K562 (cell line): ENCODE measurements at regions not wholly inside any gene's neighbourhood (a gene's known extent, or its start where the extent isn't known, plus 50 kb on each side); places are given as distances from the start of the nearest gene placed in this dataset.

Source experiments
- ATAC-seq: fragments of 200-7000 bp; cut with Tn5 transposase; 3 replicates; pipeline ENCODE4 v1.9.1; 2020; ENCODE audit warnings: moderate library complexity
- BruUV-seq: library from RNA; stranded (reverse); fragments of 400-500 nt; replicated peaks from 2 replicates; lab custom pipeline; 2021; lab: Mats Ljungman, UMichigan
- CTCF ChIA-PET: fragments of 300-600 bp; formaldehyde crosslinking; extraction: SDS; loops from one replicate; lab custom pipeline; 2021; ENCODE audit warnings: low intra/inter-chr PET ratio; lab: Yijun Ruan, JAX
- POLR2A ChIA-PET: fragments of 300-600, 350-650 bp; sonication (Branson Sonifier 250); formaldehyde crosslinking; extraction: SDS; loops from one replicate; lab custom pipeline; 2021; ENCODE audit warnings: antibody characterized with exemption, inconsistent platforms; lab: Yijun Ruan, JAX
- DNase-seq, 4 experiments: peaks; one replicate each; pipeline versions ENCODE4 v3.0.0 to v3.0.0-alpha.2; 2011 to 2018; ENCODE audit warnings: low spot score in 3 of 4, mixed read lengths in 3 of 4; ENCODE audit errors: extremely low read depth in 1 of 4
- FAIRE-seq: peaks from 2 replicates; lab custom pipeline; 2011; peaks lifted over from hg19 to GRCh38; lab: Jason Lieb, UNC
- H2AFZ ChIP-seq: 2 replicates; pipeline ENCODE4 v1.6.0; 2011; ENCODE audit warnings: low read depth, low read length, control low read depth, inconsistent platforms
- H3K27ac ChIP-seq: fragments of 200-600 bp; 3 replicates; pipeline ENCODE4 v1.8.0; 2011; ENCODE audit warnings: low read depth, mild to moderate bottlenecking, control low read depth, inconsistent platforms, low read length, moderate library complexity, mixed read lengths; ENCODE audit errors: extremely low read depth
- H3K27me3 ChIP-seq, 2 experiments: fragments of 300-600 bp in 1 of 2; 2 replicates in 1 of 2; 3 replicates in 1 of 2; pipeline versions ENCODE4 v1.6.0 to v1.8.0; 2011; ENCODE audit warnings: inconsistent platforms in 2 of 2, low read length in 2 of 2, mild to moderate bottlenecking in 1 of 2, mixed read lengths in 1 of 2, moderate library complexity in 1 of 2; ENCODE audit not compliant: control insufficient read depth in 2 of 2, insufficient read depth in 2 of 2
- H3K36me3 ChIP-seq: fragments of 300-600 bp; 3 replicates; pipeline ENCODE4 v1.8.0; 2011; ENCODE audit warnings: mild to moderate bottlenecking, low read length, inconsistent platforms; ENCODE audit not compliant: control insufficient read depth, insufficient read depth
- H3K4me1 ChIP-seq, 2 experiments: fragments of 200-600 bp in 1 of 2; replicated peaks in 1 of 2; 2 replicates in 1 of 2; 3 replicates in 1 of 2; pipeline versions ENCODE4 v1.5.1 to v1.8.0; 2011; ENCODE audit warnings: inconsistent platforms in 2 of 2, low read length in 2 of 2, mild to moderate bottlenecking in 1 of 2, mixed read lengths in 1 of 2, moderate library complexity in 1 of 2; ENCODE audit not compliant: control insufficient read depth in 2 of 2, insufficient read depth in 2 of 2
- H3K4me2 ChIP-seq: 2 replicates; pipeline ENCODE4 v1.6.1; 2011; ENCODE audit warnings: low read length, control low read depth, inconsistent platforms, mixed read lengths; ENCODE audit not compliant: insufficient read depth
- H3K4me3 ChIP-seq: fragments of 200-600 bp; sonication (generic), shearing (Covaris generic); 2 replicates; pipeline ENCODE4 v1.5.1; 2016; ENCODE audit warnings: control low read depth, inconsistent platforms
- H3K79me2 ChIP-seq: fragments of 200-600 bp; 3 replicates; pipeline ENCODE4 v1.8.0; 2011; ENCODE audit warnings: low read length, inconsistent platforms; ENCODE audit not compliant: control insufficient read depth, insufficient read depth
- H3K9ac ChIP-seq, 2 experiments: 2 replicates each; pipeline versions ENCODE4 v1.6.0 to v1.6.1; 2011; ENCODE audit warnings: low read depth in 2 of 2, low read length in 2 of 2, control low read depth in 1 of 2, inconsistent platforms in 1 of 2, mild to moderate bottlenecking in 1 of 2, mixed read lengths in 1 of 2; ENCODE audit not compliant: insufficient read depth in 1 of 2
- H3K9me1 ChIP-seq: one replicate; pipeline ENCODE4 v1.6.0; 2011; ENCODE audit warnings: inconsistent platforms, mild to moderate bottlenecking, low read length, moderate library complexity; ENCODE audit not compliant: control insufficient read depth, insufficient read depth
- H3K9me3 ChIP-seq: replicated peaks from 2 replicates; pipeline ENCODE4 v1.5.1; 2011; ENCODE audit warnings: low read depth, low read length, inconsistent platforms; ENCODE audit not compliant: control insufficient read depth, insufficient read depth
- H4K20me1 ChIP-seq: replicated peaks from 2 replicates; pipeline ENCODE4 v1.6.1; 2011; ENCODE audit warnings: low read length, inconsistent platforms, mixed read lengths; ENCODE audit not compliant: control insufficient read depth, insufficient read depth
- BACH1 ChIP-seq: fragments of 200-800 bp; sonication (Bioruptor generic); IDR thresholded peaks from 2 replicates; pipeline ENCODE4 v1.6.1; 2016; ENCODE audit warnings: missing genetic modification characterization, missing compliant biosample characterization
- CBX3 ChIP-seq, 2 experiments: IDR thresholded peaks; 1 replicate in 1 of 2; 2 replicates in 1 of 2; pipeline ENCODE4 v1.6.1; 2012; ENCODE audit warnings: inconsistent platforms in 2 of 2, low read length in 2 of 2, borderline replicate concordance in 1 of 2, control low read depth in 1 of 2
- CREBBP ChIP-seq: IDR thresholded peaks from one replicate; pipeline ENCODE4 v1.6.1; 2012; ENCODE audit warnings: low read depth, mild to moderate bottlenecking, control low read depth, inconsistent platforms, low read length
- EP400 ChIP-seq: fragments of 450-650 bp; IDR thresholded peaks from 2 replicates; pipeline ENCODE4 v1.6.1; 2017; ENCODE audit warnings: antibody characterized with exemption, mild to moderate bottlenecking, moderate library complexity
- KAT7 ChIP-seq: sonication (generic); formaldehyde crosslinking; IDR thresholded peaks from 2 replicates; pipeline ENCODE4 v1.8.0; 2022; ENCODE audit warnings: missing genetic modification reagents, mild to moderate bottlenecking, borderline replicate concordance
- POLR2H ChIP-seq: IDR thresholded peaks from 2 replicates; pipeline ENCODE4 v1.6.1; 2016; ENCODE audit warnings: missing genetic modification characterization, low read depth, mild to moderate bottlenecking, control low read depth, missing compliant biosample characterization, moderate library complexity
- RFX7 ChIP-seq: fragments of 250-450 bp; sonication (Bioruptor Pico); IDR thresholded peaks from 2 replicates; pipeline ENCODE4 v1.5.1; 2021; ENCODE audit warnings: mild to moderate bottlenecking
- RNF2 ChIP-seq: sonication (generic); IDR thresholded peaks from 2 replicates; pipeline ENCODE4 v1.6.1; 2016
- SMARCA4 ChIP-seq: fragments of 450-650 bp; IDR thresholded peaks from 2 replicates; pipeline ENCODE4 v1.6.1; 2016
- TCF7L2 ChIP-seq: fragments of 150-350 bp; IDR thresholded peaks from 2 replicates; pipeline ENCODE4 v1.6.1; 2016; ENCODE audit warnings: low read depth, mild to moderate bottlenecking, low read length, moderate library complexity
- TEAD4 ChIP-seq, 2 experiments: sonication (generic) in 1 of 2; formaldehyde crosslinking in 1 of 2; IDR thresholded peaks; 2 replicates each; pipeline versions ENCODE4 v1.6.1 to v1.8.0; 2012 to 2022; ENCODE audit warnings: borderline replicate concordance in 1 of 2, inconsistent platforms in 1 of 2, low read length in 1 of 2, mild to moderate bottlenecking in 1 of 2, missing genetic modification reagents in 1 of 2
- ZNF143 ChIP-seq: sonication (generic); formaldehyde crosslinking; IDR thresholded peaks from 2 replicates; pipeline ENCODE4 v1.9.0; 2022; ENCODE audit warnings: mild to moderate bottlenecking, missing genetic modification reagents
- WGBS: fragments of 100-300 bp; shearing (Covaris generic); methylation state at CpG from one replicate; pipeline ENCODE4 v1.1.6; 2016; ENCODE audit warnings: low coverage, mixed read lengths; ENCODE audit not compliant: insufficient coverage; ENCODE audit errors: missing lambda C conversion rate; 5-methylcytosine and 5-hydroxymethylcytosine counted together
- in situ Hi-C: fragments of 300-500 bp; cut with MboI; formaldehyde crosslinking; loops from 4 replicates; pipeline ENCODE4 v1.15.0; 2018; ENCODE audit warnings: inconsistent platforms, mixed read lengths
- intact Hi-C: fragments of 100-400 bp; cut with micrococcal nuclease; formaldehyde crosslinking; loops from 2 replicates; pipeline ENCODE4 v1.14.2; 2022
- TF ChIP-seq, protein P1 (sequence below): sonication (generic); formaldehyde crosslinking; IDR thresholded peaks from 2 replicates; pipeline ENCODE4 v1.8.1; 2023; ENCODE audit warnings: mild to moderate bottlenecking, missing genetic modification reagents
- TF ChIP-seq, protein P2 (sequence below): fragments of 250-450 bp; sonication (Bioruptor Pico); IDR thresholded peaks from 2 replicates; pipeline ENCODE4 v1.8.0; 2021; ENCODE audit warnings: borderline replicate concordance, mild to moderate bottlenecking, moderate library complexity; ENCODE audit not compliant: poor library complexity, severe bottlenecking

DNA sequence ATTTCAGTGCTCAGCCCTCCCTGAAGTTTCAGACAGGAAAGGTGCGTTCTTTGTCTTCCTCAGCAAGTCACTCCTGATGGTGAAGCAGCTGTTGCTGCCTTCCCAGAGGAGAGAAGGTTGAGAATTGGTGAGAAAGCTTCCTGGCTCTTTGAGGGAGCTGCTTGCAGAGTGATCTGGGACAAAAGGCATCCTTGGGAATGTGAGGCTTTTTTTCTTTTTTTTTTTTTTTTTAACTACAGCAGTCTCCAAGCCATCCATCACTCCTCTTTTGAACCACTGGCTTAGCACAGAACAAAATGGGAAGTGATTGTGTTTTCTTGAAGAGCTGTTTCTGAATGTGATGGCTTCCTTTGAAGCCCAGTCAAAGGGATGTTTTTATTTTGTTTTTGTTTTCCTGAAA lies 120.4 kb upstream of the LRIG3 start:
- WGBS, result 0% methylated on average over 1 of the region's 1 CpG
- TF ChIP-seq KAT7 (CRISPR knock-in tag), result no peak
- TF ChIP-seq BACH1 (tag), result no peak
- TF ChIP-seq, protein P1, sequence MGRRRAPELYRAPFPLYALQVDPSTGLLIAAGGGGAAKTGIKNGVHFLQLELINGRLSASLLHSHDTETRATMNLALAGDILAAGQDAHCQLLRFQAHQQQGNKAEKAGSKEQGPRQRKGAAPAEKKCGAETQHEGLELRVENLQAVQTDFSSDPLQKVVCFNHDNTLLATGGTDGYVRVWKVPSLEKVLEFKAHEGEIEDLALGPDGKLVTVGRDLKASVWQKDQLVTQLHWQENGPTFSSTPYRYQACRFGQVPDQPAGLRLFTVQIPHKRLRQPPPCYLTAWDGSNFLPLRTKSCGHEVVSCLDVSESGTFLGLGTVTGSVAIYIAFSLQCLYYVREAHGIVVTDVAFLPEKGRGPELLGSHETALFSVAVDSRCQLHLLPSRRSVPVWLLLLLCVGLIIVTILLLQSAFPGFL (CRISPR knock-in tag), result no peak
- TF ChIP-seq ZNF143 (CRISPR knock-in tag), result no peak
- TF ChIP-seq EP400, result no peak
- BruUV-seq, result no TSS peak
- DNase-seq (no peak), FAIRE-seq (no peak), ATAC-seq (no peak)
- in situ Hi-C loops (no loop called here), intact Hi-C loops (no loop called here)
- ChIA-PET POLR2A (no interaction called here), CTCF (no interaction called here)
- Histone ChIP-seq H3K4me1 (no peaks in the 10 kb centered on the region), H3K9ac (no peak overlapping the region), H3K4me3 (no peak overlapping the region), H3K9me3 (no peaks in the 10 kb centered on the region), H3K79me2 (no peaks in the 10 kb centered on the region), H3K36me3 (no peaks in the 10 kb centered on the region), H3K4me2 (no peak overlapping the region), H3K9me1 (no peaks in the 10 kb centered on the region), H4K20me1 (no peaks in the 10 kb centered on the region), H3K27me3 (no peaks in the 10 kb centered on the region), H3K27ac (no peak overlapping the region), H2AFZ (no peak overlapping the region)

DNA sequence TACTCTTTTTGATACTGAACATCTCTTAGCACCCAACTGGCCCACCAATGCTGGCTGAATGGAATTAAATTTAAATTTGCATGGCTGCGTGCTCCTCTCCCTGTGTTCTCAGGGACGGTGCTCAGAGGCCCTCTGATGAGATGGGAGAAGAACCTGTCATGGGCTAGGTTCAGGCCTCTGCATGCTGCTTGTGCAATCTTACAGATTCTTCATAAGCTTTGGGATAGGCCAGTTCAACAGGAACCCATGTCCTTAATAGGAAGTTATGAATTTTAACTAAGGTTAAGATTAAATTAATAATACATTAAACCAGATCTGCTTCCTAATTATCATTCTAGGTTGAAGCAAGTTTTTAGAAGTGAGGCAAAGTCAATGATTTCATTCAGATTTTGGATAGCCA lies 119.7 kb upstream of the LRIG3 start:
- H3K79me2 ChIP-seq, result no peaks in the 10 kb centered on the region
- intact Hi-C loops (no loop called here), in situ Hi-C loops (no loop called here)
- H3K9me1 ChIP-seq, result no peaks in the 10 kb centered on the region
- no peak overlapping the region for H3K27ac ChIP-seq
- no peak overlapping the region for H2AFZ ChIP-seq
- H4K20me1 ChIP-seq, result no peaks in the 10 kb centered on the region
- no peak for FAIRE-seq
- no peak for DNase-seq
- CTCF ChIA-PET, result no interaction called here
- no peak overlapping the region for H3K4me3 ChIP-seq
- H3K36me3 ChIP-seq, result no peaks in the 10 kb centered on the region
- no peak for ATAC-seq
- no peaks in the 10 kb centered on the region for H3K9me3 ChIP-seq
- H3K9ac ChIP-seq, result no peak overlapping the region
- no TSS peak for BruUV-seq
- POLR2A ChIA-PET, result no interaction called here
- 0% methylated on average over 2 of the region's 2 CpGs for WGBS
- no peaks in the 10 kb centered on the region for H3K27me3 ChIP-seq
- H3K4me2 ChIP-seq, result no peak overlapping the region
- H3K4me1 ChIP-seq, result no peaks in the 10 kb centered on the region
- TF ChIP-seq POLR2H (tag) (no peak), CBX3 (IDR thresholded peaks at IDR 0.05; ENCODE audit: borderline replicate concordance in 1 of 2, low read length in 2 of 2) (no peak), TEAD4 (IDR thresholded peaks at IDR 0.05; ENCODE audit: low read length) (no peak), TEAD4 (CRISPR knock-in tag; IDR thresholded peaks at IDR 0.05; ENCODE audit: borderline replicate concordance) (no peak), SMARCA4 (no peak), TCF7L2 (no peak), CREBBP (no peak), RFX7 (CRISPR knock-in tag) (no peak), RNF2 (no peak)
- TF ChIP-seq, protein P2, sequence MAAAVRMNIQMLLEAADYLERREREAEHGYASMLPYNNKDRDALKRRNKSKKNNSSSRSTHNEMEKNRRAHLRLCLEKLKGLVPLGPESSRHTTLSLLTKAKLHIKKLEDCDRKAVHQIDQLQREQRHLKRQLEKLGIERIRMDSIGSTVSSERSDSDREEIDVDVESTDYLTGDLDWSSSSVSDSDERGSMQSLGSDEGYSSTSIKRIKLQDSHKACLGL (CRISPR knock-in tag), result no peak
